ENCODE measurements at regions not wholly inside any gene's neighbourhood (a gene's known extent, or its start where the extent isn't known, plus 50 kb on each side); places are given as distances from the start of the nearest gene placed in this dataset.
"Not testable (repeated sequence)": the region's sequence is repeated elsewhere in the genome, so short reads cannot be mapped to it uniquely, and the experiment has no call there.

DNA sequence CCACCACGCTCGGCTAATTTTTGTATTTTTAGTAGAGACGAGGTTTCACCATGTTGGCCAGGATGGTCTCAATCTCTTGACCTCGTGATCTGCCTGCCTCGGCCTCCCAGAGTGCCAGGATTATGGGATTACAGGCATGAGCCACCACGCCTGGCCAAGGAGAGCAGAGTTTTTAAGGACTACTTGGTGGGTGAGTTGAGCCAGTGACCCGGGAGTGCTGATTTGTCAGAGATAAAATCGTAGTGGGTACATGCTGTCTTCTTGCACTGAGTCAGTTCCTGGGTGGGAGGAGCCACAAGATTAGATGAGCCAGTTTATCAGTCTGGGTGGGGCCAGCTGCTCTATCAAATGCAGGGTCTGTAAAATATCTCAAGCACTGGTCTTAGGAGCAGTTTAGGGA, 361.7 kb downstream of the TYW1 start:
- DNase-seq (ENCODE audit: low read depth, low spot score); H3K27ac ChIP-seq: not testable (repeated sequence)

DNA sequence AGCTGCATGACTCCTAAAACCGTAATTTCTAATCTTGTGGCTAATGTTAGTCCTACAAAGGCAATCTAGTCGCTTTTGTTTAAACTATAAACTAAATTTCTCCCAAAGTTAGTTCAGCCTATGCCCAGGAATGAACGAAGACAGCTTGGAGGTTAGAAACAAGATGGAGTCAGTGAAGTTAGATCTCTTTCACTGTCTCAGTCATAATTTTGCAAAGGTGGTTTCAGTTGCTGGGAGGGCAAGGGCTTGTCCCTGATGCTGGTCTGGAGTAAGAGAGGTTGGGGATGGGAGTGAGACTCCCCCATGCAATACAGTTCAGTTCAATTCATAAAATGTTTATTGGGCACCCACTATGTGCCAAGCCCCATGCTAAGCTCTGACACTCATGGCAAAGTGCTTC, 362.1 kb downstream of the TYW1 start:
- DNase-seq (ENCODE audit: low read depth, low spot score); H3K27ac ChIP-seq: not testable (repeated sequence)

DNA sequence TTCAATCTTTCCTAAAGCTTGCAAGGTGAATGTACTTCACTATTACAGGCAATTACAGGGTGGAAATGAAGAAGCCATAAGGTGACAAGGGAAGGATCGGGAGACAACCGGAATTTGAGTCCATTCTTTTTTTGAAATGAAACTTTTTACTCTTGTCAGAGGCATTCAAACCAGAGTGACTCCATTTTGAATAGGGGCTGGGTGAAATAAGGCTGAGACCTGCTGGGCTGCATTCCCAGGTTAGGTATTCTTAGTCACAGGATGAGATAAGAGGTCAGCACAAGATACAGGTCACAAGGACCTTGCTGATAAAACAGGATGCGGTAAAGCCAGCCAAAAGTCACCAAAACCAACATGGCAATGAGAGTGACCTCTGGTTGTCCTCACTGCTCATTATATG, 363.3 kb downstream of the TYW1 start:
- no peak overlapping the region for H3K27ac ChIP-seq
- no peak for DNase-seq (ENCODE audit: low read depth, low spot score)

DNA sequence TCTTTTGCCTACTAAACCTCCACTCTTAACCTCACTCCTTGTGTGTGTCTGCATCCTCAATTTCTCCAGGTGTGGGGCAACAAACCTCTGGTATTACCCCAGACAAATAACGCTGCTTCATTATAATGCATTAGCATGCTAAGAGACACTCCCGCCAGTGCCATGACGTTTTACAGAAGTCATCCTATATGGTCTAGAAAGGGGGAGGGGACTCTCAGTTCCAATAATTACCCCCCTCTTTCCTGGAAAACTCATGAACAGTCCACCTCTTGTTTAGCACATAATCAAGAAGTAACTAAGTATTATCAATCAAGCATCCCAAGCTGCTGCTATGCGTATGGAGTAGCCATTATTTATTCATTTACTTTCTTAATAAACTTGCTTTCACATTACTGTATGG, 364.5 kb downstream of the TYW1 start:
- DNase-seq (ENCODE audit: low read depth, low spot score): no peak
- H3K27ac ChIP-seq: no peak overlapping the region

DNA sequence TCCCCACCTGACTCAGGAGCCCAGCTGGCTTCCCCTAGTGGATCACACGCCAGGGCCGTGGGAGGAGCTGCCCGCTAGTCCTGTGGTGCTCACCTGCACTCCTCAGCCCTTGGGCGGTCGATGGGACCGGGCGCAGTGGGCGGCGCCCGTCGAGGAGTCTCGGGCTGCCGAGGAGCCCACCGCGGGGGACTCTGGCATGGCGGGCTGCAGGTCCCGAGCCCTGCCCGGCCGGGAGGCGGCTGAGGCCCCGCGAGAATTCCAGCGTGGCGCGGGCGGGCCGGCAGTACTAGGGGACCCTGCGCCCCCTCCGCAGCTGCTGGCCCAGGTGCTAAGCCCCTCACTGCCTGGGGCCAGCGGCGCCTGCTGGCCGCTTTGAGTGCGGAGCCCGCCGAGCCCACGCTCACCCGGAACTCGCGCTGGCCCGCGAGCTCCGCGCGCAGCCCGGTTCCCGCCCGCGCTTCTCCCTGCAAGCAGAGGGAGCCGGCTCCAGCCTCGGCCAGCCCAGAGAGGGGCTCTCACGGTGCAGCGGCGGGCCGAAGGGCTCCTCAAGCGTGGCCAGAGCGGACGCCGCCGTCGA, 367.9 kb downstream of the TYW1 start:
- DNase-seq (ENCODE audit: low read depth, low spot score): no peak
- H3K27ac ChIP-seq: no peak overlapping the region

DNA sequence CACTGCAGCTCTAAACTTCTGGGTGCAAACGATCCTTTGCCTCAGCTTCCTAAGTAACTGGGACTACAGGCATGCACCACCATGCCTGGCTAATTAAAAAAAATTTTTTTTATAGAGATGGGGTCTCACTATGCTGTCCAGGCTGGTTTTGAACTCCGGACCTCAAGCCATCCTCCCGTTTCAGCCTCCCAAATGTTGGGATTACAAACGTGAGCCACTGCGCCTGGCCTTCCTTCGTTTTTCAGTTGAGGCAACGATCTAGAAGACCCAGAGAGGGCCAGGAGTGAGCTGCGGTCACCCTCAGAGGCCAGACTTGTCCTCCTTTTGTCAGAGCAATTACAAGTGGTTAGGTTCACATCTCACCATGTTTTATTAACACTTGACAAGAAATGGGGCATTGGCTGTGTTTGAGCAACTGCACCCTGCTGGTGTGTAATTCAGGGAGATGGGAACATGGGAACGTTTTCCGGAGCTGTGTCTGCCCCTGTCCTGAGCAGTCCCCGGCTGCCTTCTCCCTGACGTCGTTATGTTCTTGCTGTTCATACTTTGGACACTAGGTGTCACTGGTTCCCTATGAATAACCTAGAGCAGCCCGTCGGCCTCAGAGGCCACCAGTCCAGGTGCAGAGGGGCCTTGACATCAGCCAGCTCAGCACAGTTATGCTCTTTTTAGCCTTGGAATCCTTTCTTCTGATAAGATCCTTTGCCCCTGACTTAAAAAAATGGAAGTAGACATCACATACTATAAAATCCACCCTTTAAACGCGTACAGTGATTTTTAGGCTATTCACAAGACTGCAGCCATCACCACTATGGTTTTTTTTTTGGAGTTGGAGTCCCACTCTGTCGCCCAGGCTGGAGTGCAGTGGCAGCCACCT, 375.0 kb downstream of the TYW1 start:
- DNase-seq (ENCODE audit: low read depth, low spot score): no peak
- no peak overlapping the region for H3K27ac ChIP-seq

DNA sequence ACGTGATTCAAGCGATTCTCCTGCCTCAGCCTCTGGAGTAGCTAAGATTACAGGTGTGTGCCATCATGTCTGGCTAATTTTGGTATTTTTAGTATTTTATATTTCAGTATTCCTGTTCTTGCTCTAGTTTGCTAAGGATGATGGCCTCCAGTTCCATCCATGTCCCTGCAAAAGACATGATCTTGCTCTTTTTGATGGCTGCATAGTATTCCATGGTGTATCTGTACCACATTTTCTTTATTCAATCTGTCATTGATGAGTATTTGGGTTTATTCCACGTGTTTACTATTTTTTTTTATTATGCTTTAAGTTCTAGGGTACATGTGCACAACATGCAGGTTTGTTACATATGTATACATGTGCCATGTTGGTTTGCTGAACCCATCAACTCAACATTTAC, 376.8 kb downstream of the TYW1 start:
- DNase-seq (ENCODE audit: low read depth, low spot score); H3K27ac ChIP-seq: not testable (repeated sequence)

DNA sequence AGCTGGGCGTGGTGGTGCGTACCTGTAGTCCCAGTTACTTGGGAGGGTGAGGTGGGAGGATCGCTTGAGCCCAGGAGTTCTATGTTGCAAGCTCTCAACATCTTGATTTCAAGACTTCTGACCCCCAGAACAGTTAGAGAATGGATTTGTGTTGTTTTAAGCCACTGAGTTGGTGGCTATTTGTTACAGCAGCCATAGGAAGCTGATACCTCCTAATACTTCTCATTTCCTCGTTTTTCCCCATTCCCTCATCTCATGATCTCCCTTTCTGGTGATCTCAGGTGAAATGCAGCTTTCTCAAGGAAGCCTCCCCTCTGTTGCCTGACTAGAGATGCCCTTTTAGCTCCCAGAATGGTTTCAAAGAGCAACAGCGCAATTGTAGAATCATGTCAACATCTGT, 378.8 kb downstream of the TYW1 start:
- DNase-seq (ENCODE audit: low read depth, low spot score): no peak
- H3K27ac ChIP-seq: no peak overlapping the region

DNA sequence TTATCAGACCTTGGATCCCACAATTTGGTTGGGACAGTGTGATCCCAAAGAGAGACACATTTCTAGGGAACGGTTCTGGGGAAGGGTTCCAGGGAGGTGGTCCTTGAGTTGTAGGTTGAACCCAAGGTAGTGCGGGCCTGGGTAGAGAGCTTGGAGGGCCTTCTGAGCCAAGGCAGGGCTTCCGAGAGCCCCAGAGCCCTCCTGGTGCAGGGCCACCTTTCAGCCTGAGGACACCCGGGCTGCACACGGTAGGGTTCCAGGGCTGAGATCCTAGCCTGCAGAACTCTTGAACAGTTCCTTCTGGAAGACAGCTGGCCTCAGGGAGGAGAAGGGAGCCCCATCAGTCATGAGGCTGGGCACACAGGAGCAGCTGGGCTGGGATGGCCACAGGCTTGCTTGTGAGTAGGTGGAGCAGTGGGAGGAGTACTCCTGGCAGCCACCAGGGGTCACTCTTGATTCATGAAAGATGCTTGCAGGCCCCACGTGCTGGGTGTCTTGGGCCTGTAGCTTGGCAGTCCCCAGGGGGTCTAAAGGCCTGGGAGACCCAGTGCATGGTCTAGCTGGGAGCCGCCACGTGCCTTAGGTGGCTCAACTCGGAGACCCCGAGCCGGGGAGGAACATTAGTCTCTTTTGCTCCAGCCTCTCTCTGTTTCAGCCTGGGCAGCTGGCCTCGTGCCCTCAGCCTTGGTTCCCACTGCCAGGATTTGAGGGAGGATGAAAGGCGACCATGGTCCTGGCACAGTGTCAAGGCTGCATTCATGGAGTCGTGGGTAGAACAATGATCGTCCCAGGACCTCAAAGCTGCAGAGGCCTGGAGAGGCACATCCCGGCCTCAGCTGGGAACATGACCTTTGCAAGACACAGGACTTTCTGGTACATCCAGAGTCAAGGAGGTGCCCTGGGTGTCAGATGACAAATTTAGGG, 381.6 kb downstream of the TYW1 start:
- no peak for DNase-seq (ENCODE audit: low read depth, low spot score)
- H3K27ac ChIP-seq: no peak overlapping the region

DNA sequence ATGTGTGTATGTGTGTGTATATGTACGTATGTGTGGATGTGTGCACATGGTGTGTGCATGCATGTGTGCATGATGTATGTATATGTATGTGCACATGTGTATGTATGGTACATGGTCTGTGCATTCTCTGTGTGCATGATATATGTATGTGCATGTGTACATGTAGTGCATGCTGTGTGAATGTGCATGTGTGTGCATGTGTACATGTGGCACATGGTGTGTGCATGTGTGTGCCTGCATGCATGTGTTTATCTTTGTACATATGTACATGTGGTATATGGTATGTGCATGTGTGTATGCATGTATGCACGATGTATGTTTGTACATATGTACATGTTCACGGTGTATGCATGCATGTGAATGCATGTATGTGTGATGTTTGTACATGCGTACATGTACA, 383.7 kb downstream of the TYW1 start:
- no peak for DNase-seq (ENCODE audit: low read depth, low spot score)
- H3K27ac ChIP-seq: no peak overlapping the region

DNA sequence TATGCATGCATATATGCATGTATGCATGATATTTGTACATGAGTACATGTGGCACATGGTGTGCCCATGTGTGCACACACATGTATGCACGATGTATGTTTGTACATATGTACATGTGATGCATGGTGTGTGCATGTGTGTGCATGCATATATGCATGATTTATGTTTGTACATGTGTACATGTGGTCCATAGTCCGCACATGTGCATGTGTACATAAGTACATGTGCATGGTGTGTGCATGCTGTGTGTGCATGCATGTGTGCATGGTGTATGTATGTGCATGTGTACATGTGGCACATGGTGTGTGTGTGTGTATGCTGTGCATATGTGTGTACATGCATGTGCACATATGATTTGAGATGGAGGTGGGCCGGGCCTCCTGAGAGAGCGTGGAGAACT, 384.2 kb downstream of the TYW1 start:
- no peak for DNase-seq (ENCODE audit: low read depth, low spot score)
- H3K27ac ChIP-seq: no peak overlapping the region

DNA sequence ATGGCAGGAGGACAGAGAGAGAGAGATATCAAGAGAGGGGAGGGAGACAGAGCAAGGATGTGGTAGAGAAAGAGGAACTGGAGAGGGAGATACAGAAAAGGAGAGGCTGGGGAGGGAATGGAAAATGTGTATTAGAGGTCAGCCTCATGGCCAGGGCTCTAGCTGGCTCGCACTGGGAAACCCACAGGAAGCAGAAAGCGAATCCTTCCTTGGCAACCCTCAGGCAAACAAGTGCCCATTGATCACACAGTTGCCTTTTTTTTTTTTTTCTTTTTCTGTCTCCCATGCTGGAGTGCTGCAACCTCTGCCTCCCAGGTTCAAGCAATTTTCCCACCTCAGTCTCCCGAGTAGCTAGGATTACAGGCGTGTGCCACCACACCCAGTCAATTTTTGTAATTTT, 391.2 kb downstream of the TYW1 start:
- no peak overlapping the region for H3K27ac ChIP-seq
- DNase-seq (ENCODE audit: low read depth, low spot score): no peak

DNA sequence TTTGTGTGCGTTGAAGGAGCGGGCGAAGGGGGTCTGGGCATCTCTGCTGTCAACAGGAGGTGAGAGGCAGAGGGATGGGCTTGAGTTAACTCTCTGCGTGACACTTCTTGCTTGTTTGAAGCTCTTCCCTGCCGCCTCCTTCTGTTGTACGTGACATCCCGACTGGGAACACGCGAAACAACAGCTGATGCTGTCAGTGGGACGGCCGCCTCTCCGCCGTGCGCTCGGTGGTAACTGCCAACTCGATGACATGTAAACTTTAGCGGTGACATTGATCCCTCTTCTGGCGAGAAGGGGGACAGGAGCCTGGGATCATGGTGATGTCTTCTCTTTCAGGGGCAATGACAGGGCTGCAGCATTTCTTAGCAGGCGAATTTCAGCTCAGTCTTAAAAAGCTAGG, 394.5 kb downstream of the TYW1 start:
- DNase-seq (ENCODE audit: low read depth, low spot score): no peak
- H3K27ac ChIP-seq: no peak overlapping the region

DNA sequence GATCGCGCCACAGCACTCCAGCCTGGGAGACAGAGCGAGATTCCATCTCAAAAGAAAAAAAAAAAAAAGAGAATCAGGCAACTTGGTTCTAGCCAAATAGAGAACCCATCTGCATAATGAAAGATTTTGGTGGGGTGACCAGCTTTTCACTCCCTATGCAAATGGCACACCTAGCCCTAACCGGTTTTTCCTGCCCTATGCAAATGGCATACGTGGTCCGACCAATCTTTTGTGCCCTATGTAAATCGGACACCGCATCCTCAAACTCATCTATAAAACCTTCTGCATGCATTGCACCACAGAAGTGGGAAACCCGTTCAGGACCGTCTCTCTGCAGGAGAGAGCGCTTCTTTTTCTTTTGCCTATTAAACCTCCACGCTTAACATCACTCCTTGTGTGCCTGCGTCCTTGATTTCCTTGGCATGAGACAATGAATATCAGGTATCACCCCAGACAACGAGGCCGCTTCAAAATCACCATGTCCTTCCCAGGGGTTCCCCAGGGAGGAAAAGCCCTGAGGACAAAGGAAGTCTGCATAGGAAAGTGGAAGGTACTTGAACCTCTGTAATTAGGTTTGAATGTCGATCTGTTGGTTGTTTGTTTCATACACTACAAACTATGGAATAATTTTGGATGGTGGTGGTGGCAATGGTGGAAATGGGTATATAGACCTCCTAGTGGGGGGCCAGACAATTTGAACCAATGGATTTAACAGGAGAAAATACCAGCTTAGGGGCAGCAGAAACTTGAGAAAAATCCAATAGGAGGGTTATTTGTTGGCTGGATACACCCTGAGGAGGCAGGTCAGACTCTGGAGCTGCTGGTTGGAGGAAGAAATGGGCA, 396.2 kb downstream of the TYW1 start:
- DNase-seq (ENCODE audit: low read depth, low spot score): no peak
- H3K27ac ChIP-seq: no peak overlapping the region

DNA sequence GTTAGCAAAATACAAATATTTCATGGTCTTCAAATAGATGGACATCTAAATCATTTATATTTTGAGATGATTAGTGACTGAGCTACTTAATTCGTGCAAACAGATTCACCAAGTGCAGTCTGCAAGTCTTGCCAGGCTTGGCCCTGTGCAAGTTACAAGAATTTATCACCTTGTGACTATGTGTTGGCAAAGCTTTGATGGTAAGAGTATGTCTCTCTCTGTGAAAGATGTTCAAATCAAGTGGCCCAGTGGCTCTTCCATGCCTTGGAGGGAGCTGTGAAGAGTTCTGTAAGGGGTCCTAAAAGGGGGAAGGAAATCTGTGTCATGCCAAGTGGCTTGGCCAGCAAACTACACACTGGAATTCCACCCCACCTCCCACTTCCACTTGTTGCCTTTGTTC, 397.3 kb downstream of the TYW1 start:
- no peak for DNase-seq (ENCODE audit: low read depth, low spot score)
- H3K27ac ChIP-seq: no peak overlapping the region

DNA sequence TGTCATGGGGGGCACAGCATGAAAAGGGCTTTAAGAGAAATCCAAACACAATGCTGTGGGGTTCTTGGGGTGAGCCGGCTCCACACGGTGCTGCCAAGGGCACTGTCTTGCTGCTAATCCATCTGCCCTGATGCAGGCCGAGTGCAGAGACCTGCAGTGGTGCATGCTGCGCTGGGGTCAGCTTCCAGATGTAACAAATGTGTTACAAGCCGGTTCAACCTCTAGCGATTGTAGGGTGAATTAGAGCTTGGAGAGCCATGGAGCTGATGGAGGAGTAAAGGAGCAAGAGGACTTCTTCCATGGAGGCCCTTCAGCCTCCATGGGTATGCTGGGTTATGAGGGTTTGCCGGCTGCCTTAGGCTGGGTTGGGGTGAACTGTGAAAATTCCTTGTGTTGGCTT, 402.3 kb downstream of the TYW1 start:
- no peak overlapping the region for H3K27ac ChIP-seq
- no peak for DNase-seq (ENCODE audit: low read depth, low spot score)

DNA sequence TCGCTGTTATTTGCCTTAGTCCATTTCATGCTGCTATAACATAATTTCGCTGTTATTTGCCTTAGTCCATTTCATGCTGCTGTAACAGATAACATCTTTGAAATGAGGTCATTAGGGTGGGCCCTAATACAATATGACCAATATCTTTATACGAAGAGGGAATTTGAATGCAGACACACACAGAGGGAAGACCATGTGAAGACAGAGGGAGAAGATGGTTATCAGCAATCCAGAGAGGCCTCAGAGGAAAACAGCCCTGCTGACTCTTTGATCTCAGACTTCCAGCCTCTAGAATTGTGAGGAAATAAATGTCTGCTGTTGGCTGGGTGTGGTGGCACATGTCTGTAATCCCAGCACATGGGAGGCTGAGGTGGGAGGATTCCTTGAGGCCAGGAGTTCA, 404.9 kb downstream of the TYW1 start:
- no peak for DNase-seq (ENCODE audit: low read depth, low spot score)
- H3K27ac ChIP-seq: no peak overlapping the region

DNA sequence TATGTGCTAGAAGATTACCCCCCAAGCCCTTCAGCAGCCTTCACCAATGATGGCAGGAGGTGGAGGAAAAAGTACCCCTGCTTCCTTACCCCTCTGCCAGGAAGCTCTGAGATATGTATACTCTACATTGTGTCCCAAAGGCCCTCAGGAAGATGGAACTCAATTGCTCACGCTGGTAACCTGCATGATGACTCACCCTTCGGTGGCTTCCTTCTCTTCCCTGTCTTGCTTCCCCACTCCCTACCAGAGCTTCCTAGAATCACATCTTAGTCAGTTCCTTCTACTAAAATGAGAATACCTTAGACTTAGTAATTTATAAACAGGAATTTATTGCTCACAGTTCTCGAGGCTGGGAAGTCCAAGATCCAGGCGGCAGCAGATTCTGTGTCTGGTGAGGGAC, 405.6 kb downstream of the TYW1 start:
- no peak for DNase-seq (ENCODE audit: low read depth, low spot score)

DNA sequence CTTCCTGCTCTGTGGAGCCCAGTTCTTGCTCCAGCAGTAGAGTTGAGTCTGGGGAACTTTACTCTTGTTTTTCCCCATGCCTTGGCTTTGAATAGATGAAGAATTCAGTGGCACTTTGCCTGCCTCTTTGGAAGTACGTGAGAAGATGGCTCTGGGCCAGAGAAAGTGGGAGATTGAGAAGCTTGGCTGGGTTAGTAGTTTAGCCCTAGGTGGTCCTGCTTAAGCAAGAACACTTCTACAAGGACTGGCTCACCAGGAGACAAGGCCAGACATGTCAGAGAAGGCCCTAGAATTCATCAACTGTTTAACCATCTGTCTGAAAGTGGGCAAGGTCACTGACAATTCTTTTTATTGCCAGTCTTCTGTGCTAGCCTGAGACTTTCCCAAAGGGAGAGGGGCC, 410.3 kb downstream of the TYW1 start:
- DNase-seq (ENCODE audit: low read depth, low spot score): no peak
- H3K27ac ChIP-seq: no peak overlapping the region

More for the DNA sequence above, 405.6 kb downstream of the TYW1 start:
- no peak overlapping the region for H3K27ac ChIP-seq

DNA sequence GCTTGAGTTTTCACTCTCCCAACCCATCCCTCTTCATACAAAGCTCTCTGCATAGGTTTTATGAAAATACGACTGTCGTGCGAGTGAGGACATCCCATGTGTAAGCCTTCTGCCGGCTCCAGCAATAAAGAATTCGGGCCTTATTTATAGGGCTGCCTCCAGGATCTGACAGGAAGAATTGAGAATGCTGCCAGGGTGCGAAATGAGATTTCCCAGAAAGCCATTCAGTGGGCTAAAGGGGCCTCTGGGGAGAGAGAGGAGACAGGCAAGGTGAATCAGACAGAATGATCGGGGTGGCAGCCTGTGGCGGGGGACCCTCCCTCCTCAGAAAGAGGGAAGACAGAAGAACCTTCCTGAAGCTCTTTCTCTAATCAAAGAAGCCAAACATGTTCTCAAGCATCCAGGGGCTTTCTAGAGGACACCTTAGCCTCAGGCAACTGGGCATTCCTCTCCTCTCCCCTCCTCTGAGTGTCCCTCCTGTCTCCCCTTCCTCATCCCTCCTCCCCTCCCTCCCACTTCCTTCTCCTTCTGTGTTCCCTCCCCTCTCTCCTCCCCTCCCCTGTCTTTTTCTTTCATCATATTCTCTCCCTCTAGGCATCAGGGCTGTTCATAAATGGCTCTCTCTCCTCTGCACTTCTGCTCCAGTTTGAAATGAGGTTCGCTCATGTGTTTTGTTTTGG, 410.9 kb downstream of the TYW1 start:
- no peak for DNase-seq (ENCODE audit: low read depth, low spot score)
- H3K27ac ChIP-seq: no peak overlapping the region

Measured in epithelial cell of prostate (primary cell).